IMR-90 (cell line): ENCODE measurements at regions not wholly inside any gene's neighbourhood (a gene's known extent, or its start where the extent isn't known, plus 50 kb on each side); places are given as distances from the start of the nearest gene placed in this dataset.

Experiments
- ATAC-seq: fragments of 200-7000 bp; cut with Tn5 transposase; 2 replicates; pipeline ENCODE4 v1.9.1; 2020; ENCODE audit warnings: low read depth, mild to moderate bottlenecking, moderate library complexity
- BruUV-seq: library from RNA; stranded (reverse); fragments of 400-500 nt; replicated peaks from 2 replicates; lab custom pipeline; 2021; lab: Mats Ljungman, UMichigan
- CTCF ChIA-PET: fragments of 300-600 bp; formaldehyde crosslinking; extraction: SDS; loops from one replicate; lab custom pipeline; 2021; ENCODE audit warnings: antibody characterized with exemption; lab: Yijun Ruan, JAX
- POLR2A ChIA-PET: fragments of 300-600 bp; sonication (Branson Sonifier 250); formaldehyde crosslinking; loops from one replicate; lab custom pipeline; 2022; ENCODE audit warnings: antibody characterized with exemption; ENCODE audit not compliant: unreplicated experiment; lab: Charles Lee
- DNase-seq: peaks from one replicate; pipeline ENCODE4 v3.0.0; 2013
- H2AFZ ChIP-seq: replicated peaks from 2 replicates; pipeline ENCODE3; 2013; ENCODE audit warnings: low read length, mild to moderate bottlenecking; ENCODE audit not compliant: poor library complexity
- H2AK5ac ChIP-seq: 2 replicates; pipeline ENCODE4 v1.6.1; 2013; ENCODE audit warnings: low read depth, low read length, inconsistent platforms
- H2AK9ac ChIP-seq: replicated peaks from 2 replicates; pipeline ENCODE3; 2013; ENCODE audit warnings: mild to moderate bottlenecking, low read depth, low read length, moderate library complexity; ENCODE audit not compliant: poor library complexity
- H2BK120ac ChIP-seq: 2 replicates; pipeline ENCODE4 v1.6.1; 2013; ENCODE audit warnings: low read depth, low read length, inconsistent platforms
- H2BK15ac ChIP-seq: 3 replicates; pipeline ENCODE4 v1.6.1; 2013; ENCODE audit warnings: low read depth, low read length, inconsistent platforms
- H2BK20ac ChIP-seq: 2 replicates; pipeline ENCODE4 v1.6.1; 2013; ENCODE audit warnings: low read depth, mild to moderate bottlenecking, inconsistent platforms, low read length, moderate library complexity
- H2BK5ac ChIP-seq: 2 replicates; pipeline ENCODE4 v1.6.1; 2013; ENCODE audit warnings: mild to moderate bottlenecking, low read depth, low read length, inconsistent platforms; ENCODE audit not compliant: poor library complexity, severe bottlenecking
- H3K14ac ChIP-seq: replicated peaks from 2 replicates; pipeline ENCODE4 v1.6.1; 2013; ENCODE audit warnings: low read depth, low read length, inconsistent platforms
- H3K18ac ChIP-seq: 2 replicates; pipeline ENCODE4 v1.6.1; 2013; ENCODE audit warnings: low read depth, low read length, control low read depth
- H3K23ac ChIP-seq: 2 replicates; pipeline ENCODE4 v1.6.1; 2013; ENCODE audit warnings: low read depth, low read length, inconsistent platforms
- H3K27ac ChIP-seq: 2 replicates; pipeline ENCODE4 v1.5.1; 2013; ENCODE audit warnings: mild to moderate bottlenecking, control low read depth, low read length; ENCODE audit not compliant: insufficient read depth
- H3K27me3 ChIP-seq: 2 replicates; pipeline ENCODE4 v1.6.1; 2013; ENCODE audit warnings: low read length; ENCODE audit not compliant: control insufficient read depth, insufficient read depth
- H3K36me3 ChIP-seq: 2 replicates; pipeline ENCODE4 v1.6.1; 2013; ENCODE audit warnings: low read length, mixed read lengths; ENCODE audit not compliant: control insufficient read depth, insufficient read depth
- H3K4ac ChIP-seq: 2 replicates; pipeline ENCODE4 v1.6.1; 2013; ENCODE audit warnings: low read depth, low read length, inconsistent platforms
- H3K4me1 ChIP-seq: 2 replicates; pipeline ENCODE4 v1.6.1; 2013; ENCODE audit warnings: low read length, mixed read lengths; ENCODE audit not compliant: control insufficient read depth, insufficient read depth
- H3K4me2 ChIP-seq: 2 replicates; pipeline ENCODE4 v1.6.1; 2013; ENCODE audit warnings: low read depth, mild to moderate bottlenecking, control low read depth, low read length, moderate library complexity
- H3K4me3 ChIP-seq: 2 replicates; pipeline ENCODE4 v1.5.1; 2013; ENCODE audit warnings: low read depth, mild to moderate bottlenecking, control low read depth, low read length, moderate library complexity; ENCODE audit not compliant: insufficient read depth
- H3K56ac ChIP-seq: 2 replicates; pipeline ENCODE4 v1.6.1; 2013; ENCODE audit warnings: low read length, inconsistent platforms; ENCODE audit not compliant: insufficient read depth; ENCODE audit errors: extremely low read depth
- H3K79me1 ChIP-seq, 2 experiments: 2 replicates each; pipeline ENCODE4 v1.6.1; 2013; ENCODE audit warnings: low read length in 2 of 2, inconsistent platforms in 1 of 2, low read depth in 1 of 2
- H3K9ac ChIP-seq: 2 replicates; pipeline ENCODE4 v1.6.1; 2013; ENCODE audit warnings: low read depth, low read length, control low read depth
- H3K9me1 ChIP-seq: 2 replicates; pipeline ENCODE4 v1.6.1; 2013; ENCODE audit warnings: low read length, inconsistent platforms; ENCODE audit not compliant: insufficient read depth
- H3K9me3 ChIP-seq: 2 replicates; pipeline ENCODE4 v1.6.1; 2013; ENCODE audit warnings: low read length; ENCODE audit not compliant: control insufficient read depth, insufficient read depth
- H4K20me1 ChIP-seq: 2 replicates; pipeline ENCODE4 v1.6.1; 2013; ENCODE audit warnings: low read length, inconsistent platforms; ENCODE audit not compliant: insufficient read depth
- H4K5ac ChIP-seq: 2 replicates; pipeline ENCODE4 v1.6.1; 2013; ENCODE audit warnings: mild to moderate bottlenecking, low read depth, low read length, control low read depth
- H4K8ac ChIP-seq, 2 experiments: 2 replicates each; pipeline ENCODE4 v1.6.1; 2013; ENCODE audit warnings: low read depth in 2 of 2, low read length in 2 of 2, control low read depth in 1 of 2, inconsistent platforms in 1 of 2
- H4K91ac ChIP-seq: 2 replicates; pipeline ENCODE4 v1.6.1; 2013; ENCODE audit warnings: low read depth, low read length, inconsistent platforms; ENCODE audit not compliant: insufficient read depth
- BHLHE40 ChIP-seq: fragments of 150-350 bp; IDR thresholded peaks from 2 replicates; pipeline ENCODE4 v1.6.1; 2016; ENCODE audit warnings: mild to moderate bottlenecking, low read depth, low read length
- CTCF ChIP-seq: conservative IDR thresholded peaks from 2 replicates; pipeline ENCODE4 v1.5.1; 2012; ENCODE audit warnings: mild to moderate bottlenecking, low read depth, low read length, improper control_type of control experiment
- ELK1 ChIP-seq: fragments of 150-350 bp; IDR thresholded peaks from 2 replicates; pipeline ENCODE4 v1.6.1; 2016; ENCODE audit warnings: low read depth, mild to moderate bottlenecking, low read length, moderate library complexity, borderline replicate concordance
- FOS ChIP-seq: fragments of 150-350 bp; IDR thresholded peaks from 2 replicates; pipeline ENCODE4 v1.6.1; 2016; ENCODE audit warnings: low read depth, low read length
- MAFK ChIP-seq: IDR thresholded peaks from 2 replicates; pipeline ENCODE4 v1.6.1; 2012; ENCODE audit warnings: low read depth, low read length, improper control_type of control experiment
- MAZ ChIP-seq: IDR thresholded peaks from 2 replicates; pipeline ENCODE4 v1.6.1; 2012; ENCODE audit warnings: low read depth, mild to moderate bottlenecking, low read length, improper control_type of control experiment, moderate library complexity, borderline replicate concordance
- MXI1 ChIP-seq: IDR thresholded peaks from 2 replicates; pipeline ENCODE4 v1.6.1; 2012; ENCODE audit warnings: low read depth, mild to moderate bottlenecking, low read length, moderate library complexity, borderline replicate concordance
- POLR2A ChIP-seq: IDR thresholded peaks from 2 replicates; pipeline ENCODE4 v1.6.1; 2012; ENCODE audit warnings: mild to moderate bottlenecking, low read depth, low read length
- RCOR1 ChIP-seq: IDR thresholded peaks from 2 replicates; pipeline ENCODE4 v1.6.1; 2012; ENCODE audit warnings: mild to moderate bottlenecking, low read length, improper control_type of control experiment; ENCODE audit not compliant: insufficient replicate concordance
- SMC3 ChIP-seq: fragments of 150-350 bp; IDR thresholded peaks from 2 replicates; pipeline ENCODE4 v1.6.1; 2016; ENCODE audit warnings: low read depth, mild to moderate bottlenecking, antibody characterized with exemption, low read length, moderate library complexity
- USF2 ChIP-seq: fragments of 150-350 bp; IDR thresholded peaks from 2 replicates; pipeline ENCODE4 v1.6.1; 2017; ENCODE audit warnings: mild to moderate bottlenecking, antibody characterized with exemption, low read length, low read depth
- WGBS, 2 experiments: methylation state at CpG; one replicate each; pipeline versions ENCODE4 v1.1.5 to v1.1.7; 2013; ENCODE audit warnings: missing lambda C conversion rate in 2 of 2; ENCODE audit not compliant: insufficient read length in 1 of 2; ENCODE audit errors: extremely low coverage in 2 of 2; 5-methylcytosine and 5-hydroxymethylcytosine counted together
- dilution Hi-C: fragments of 300-500 bp; cut with HindIII; formaldehyde crosslinking; loops from one replicate; pipeline ENCODE4 v1.14.3; 2018; ENCODE audit warnings: low sequenced_read_pairs; ENCODE audit not compliant: unreplicated experiment
- in situ Hi-C: fragments of 300-500 bp; cut with MboI; formaldehyde crosslinking; loops from 3 replicates; pipeline ENCODE4 v1.14.3; 2019; ENCODE audit warnings: low sequenced_read_pairs, inconsistent platforms, mixed read lengths
- intact Hi-C: fragments of 100-400 bp; cut with micrococcal nuclease; formaldehyde crosslinking; loops from 2 replicates; pipeline ENCODE4 v1.10.0; 2022

- H3K4ac ChIP-seq: no peak overlapping the region
- DNase-seq: no peak
- no peak overlapping the region for H3K23ac ChIP-seq
- intact Hi-C loops: no loop called here
- no peak overlapping the region for H3K4me3 ChIP-seq
- no peak overlapping the region for H3K27ac ChIP-seq
- no peak overlapping the region for H2AFZ ChIP-seq
- no peak overlapping the region for H2BK5ac ChIP-seq
- H3K18ac ChIP-seq: no peak overlapping the region
- H3K9me3 ChIP-seq: peaks cover 36% of the 10 kb centered on the region
- in situ Hi-C loops: no loop called here
- no peak overlapping the region for H2BK120ac ChIP-seq
- H3K4me2 ChIP-seq: no peak overlapping the region
- no peaks in the 10 kb centered on the region for H3K27me3 ChIP-seq
- H3K14ac ChIP-seq: no peak overlapping the region
- no peaks in the 10 kb centered on the region for H3K9me1 ChIP-seq
- H2BK15ac ChIP-seq: no peak overlapping the region
- no peak overlapping the region for H4K91ac ChIP-seq
- no peak overlapping the region for H3K56ac ChIP-seq
- H2AK9ac ChIP-seq: no peak overlapping the region
- no peak overlapping the region for H2AK5ac ChIP-seq
- H4K8ac ChIP-seq: no peak overlapping the region
- H3K79me1 ChIP-seq: no peaks in the 10 kb centered on the region
- no peak overlapping the region for H3K9ac ChIP-seq
- no peaks in the 10 kb centered on the region for H3K4me1 ChIP-seq
- no peak for ATAC-seq
- no peak overlapping the region for H4K5ac ChIP-seq
- dilution Hi-C loops: no loop called here
- no peaks in the 10 kb centered on the region for H3K36me3 ChIP-seq
- WGBS, 2 experiments: 62% methylated on average over 6 of the region's 21 CpGs; no CpG with 5 or more reads in 1 of the 2 experiments
- H2BK20ac ChIP-seq: no peak overlapping the region
- no peaks in the 10 kb centered on the region for H4K20me1 ChIP-seq
- CTCF ChIA-PET: no interaction called here
- no TSS peak for BruUV-seq
- POLR2A ChIA-PET: no interaction called here
- TF ChIP-seq USF2: no peak
- no peak for TF ChIP-seq BHLHE40
- TF ChIP-seq MAFK: no peak
- no peak for TF ChIP-seq MAZ
- TF ChIP-seq SMC3: no peak
- no peak for TF ChIP-seq CTCF
- TF ChIP-seq POLR2A: no peak
- TF ChIP-seq MXI1: no peak
- TF ChIP-seq ELK1: no peak
- no peak for TF ChIP-seq FOS
- no peak for TF ChIP-seq RCOR1
Observed at GRCh38 chr18:78782951-78783563, 196.6 kb upstream of the SALL3 start.
